ENCODE measurements at regions not wholly inside any gene's neighbourhood (a gene's known extent, or its start where the extent isn't known, plus 50 kb on each side); places are given as distances from the start of the nearest gene placed in this dataset.
A peak's percentile ranks its signal among the peaks of the same experiment; 100 is the strongest.
"Not testable (repeated sequence)": the region's sequence is repeated elsewhere in the genome, so short reads cannot be mapped to it uniquely, and the experiment has no call there.

DNA sequence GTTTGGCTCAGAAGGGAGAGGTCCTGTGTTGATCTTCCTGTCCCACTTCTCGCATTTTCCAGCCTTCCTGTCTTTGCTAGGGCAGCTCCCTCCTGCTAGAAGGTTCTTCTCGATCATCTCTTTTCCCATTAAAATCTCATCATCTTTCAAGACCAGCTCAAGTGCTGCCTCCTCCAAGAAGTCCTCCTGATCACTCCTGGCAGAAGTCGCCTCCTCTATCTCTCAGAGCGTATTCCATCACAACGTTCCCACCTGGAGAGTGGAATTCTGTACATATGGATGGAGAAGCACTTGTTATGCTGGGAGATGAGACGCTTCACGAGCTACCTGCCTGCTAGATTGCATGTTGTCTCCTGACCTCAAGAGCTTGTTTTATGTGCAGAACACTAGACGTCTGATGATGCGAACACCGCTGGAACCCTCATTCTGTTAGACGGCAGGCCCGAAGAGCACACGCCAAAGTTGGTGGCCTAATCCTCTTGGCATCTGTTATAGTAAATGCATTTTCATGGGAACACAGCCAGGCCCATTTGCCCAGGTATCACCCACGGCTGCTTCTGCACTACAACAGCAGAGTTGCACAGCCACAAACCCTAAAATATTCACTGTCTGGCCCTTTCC, 68.0 kb upstream of the INSIG1 start:
- DNase-seq (ENCODE audit: low spot score) = no peak

GRCh38 chr7:155230169-155230593, 67.5 kb upstream of the INSIG1 start:
- peak; percentile 95 for DNase-seq (ENCODE audit: low spot score)

DNA sequence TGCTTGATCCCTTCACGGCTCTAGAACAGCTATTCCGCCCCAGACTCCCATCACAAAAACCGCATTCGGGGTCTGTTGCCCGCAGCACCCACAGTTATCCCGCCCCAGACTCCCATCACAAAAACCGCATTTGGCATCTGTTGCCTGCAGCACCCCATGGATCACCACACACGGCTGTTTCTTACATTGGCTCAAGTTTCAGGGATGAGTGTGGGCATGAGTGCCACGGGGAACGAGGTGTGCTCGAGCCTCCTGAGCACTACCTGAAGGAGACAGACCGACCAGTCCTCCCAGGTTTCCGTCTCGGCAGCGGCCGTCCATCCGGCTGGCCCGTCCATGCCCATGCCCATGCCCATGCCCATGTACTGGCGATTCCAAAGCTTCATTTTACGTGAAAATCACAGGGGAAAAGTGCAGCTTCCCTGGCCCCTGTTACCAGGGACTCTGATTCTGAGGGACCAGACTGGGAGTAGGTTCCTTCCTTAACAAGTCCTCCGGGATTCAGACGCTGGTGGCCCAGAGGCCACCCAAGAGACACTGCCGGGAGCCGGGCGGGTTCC, 66.4 kb upstream of the INSIG1 start:
- no peak for DNase-seq (ENCODE audit: low spot score)

DNA sequence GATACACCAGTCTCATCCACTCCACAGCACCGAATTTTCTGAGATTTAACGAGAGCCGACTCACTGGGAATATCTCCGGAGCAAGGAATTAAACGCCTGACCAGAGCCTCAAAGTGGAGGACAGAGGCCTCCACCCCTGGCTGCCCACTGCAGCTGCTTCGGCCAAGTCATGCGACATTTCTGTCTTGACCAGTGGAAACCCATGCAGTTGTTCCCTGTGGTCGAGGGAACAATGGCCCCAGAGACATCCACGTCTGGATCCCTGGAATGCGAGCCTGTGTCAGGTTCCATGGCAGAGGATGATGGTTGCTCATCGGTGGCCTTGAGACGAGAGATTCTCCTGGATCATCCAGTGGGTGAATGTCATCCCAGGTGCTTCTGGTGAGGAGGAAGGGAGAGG, 65.7 kb upstream of the INSIG1 start:
- DNase-seq (ENCODE audit: low spot score) = no peak

DNA sequence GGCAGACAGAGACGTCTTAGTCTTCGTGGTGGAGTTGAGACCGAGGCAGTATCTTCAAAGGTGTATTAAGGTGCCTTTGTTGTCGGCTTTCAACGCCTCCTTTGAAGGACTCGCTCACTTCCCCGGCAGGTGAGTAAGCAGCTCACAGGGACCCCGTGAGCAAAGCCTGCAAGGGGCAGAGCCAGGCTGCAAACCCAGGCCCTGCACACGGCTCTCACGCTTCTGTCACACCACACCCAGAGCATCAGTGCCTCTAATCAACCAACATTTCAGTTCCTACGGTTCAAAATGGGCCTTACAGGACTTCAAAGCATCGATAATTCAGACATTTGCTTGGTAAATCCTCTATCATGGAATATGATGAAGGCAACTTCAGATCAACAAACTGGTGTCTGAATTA, 64.8 kb upstream of the INSIG1 start:
- DNase-seq (ENCODE audit: low spot score) = no peak

DNA sequence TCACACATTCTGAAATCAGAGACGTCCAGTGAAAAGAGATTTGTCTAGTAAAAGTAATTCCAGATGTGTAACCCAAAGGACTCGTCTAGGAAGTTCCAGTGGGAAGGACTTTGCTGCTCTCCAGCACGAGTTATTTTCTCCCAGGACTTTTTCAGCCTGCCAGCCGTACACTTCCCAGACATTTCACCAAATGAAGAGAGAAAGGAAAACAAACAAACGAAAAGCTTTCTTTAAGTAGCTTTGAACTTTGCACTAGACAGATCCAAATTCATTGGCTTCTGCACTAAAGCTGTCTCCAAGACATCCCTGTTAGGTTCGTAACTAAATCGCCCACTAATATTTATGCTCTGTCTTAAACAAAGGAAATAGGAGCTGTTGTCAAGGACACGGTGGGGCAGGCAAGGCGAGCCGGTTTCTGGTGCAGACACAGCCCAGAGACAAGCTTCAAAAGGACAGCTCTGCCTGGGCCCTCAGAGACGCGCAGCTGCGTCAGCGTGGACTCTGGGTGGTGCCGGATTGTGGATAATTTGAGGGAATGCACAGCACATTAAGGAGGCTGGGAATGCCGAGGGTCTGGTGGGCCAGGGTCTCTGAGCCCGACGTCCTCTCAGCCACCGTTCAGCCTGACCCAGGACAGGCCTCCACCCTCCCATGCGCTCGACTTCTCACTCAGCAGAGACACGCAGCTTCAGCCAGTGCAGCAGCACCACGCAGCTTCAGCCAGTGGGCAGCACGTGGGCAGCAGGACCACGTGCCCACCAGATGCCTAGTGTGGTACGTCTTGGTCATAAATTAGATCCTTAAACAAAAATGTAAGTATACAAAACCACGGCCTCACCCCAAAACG, 64.1 kb upstream of the INSIG1 start:
- DNase-seq (ENCODE audit: low spot score) = peak; percentile 56

DNA sequence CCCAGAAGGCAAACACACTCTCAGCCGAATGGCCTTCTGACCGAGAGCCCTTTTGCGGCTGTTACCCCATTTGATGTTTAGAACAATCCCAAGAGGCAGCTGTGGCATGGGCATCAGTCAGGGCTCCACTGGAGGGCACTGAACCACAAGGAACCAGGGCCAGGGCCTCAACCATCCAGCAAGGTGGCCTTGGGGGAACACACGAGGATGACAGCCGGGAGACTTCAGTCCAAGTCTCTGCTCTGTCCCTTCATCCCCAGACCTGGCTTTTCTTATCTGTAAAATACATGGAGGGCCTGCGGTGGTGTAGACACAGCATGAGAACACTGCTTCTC, 63.6 kb upstream of the INSIG1 start:
- DNase-seq (ENCODE audit: low spot score) = no peak

DNA sequence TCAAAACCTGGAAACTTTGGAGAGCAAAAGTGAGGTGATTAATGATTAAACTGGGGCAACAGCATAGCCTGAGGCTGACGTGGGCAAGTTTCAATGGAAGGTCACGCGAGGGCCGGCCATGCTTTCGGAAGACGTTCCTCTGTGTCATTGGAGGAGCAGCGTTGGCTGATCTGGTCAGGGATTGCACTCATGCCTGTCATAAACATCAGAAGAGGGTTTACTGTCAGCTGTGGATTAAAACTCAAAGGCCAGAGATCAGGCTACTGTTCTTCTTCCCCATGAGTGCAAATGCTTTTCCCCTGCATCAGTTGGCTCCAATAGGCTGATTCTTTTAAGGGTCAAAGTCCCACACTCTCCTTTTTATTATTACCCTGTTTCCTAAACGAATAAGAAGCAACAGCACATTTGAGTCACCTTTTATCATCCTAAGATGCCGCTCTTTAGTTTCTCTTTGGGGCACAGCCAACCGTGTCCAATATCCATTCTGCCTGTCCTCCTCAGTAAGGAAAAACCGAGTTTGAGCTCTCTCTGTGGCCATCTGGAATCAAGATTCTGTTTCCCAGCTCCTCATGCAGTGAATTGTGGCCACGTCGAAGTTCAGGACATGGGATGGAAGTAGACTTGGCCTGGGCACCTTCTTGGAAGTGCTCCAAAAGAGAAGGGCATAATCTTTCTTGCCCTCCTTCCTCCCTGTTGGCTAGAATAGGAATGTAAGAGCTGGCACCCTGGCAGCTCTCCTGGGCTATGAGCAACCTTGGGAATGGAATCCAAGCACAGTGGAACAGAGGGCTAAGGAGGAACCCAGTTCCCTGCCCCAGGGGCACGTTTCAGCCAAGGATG, 62.5 kb upstream of the INSIG1 start:
- no peak for DNase-seq (ENCODE audit: low spot score)

DNA sequence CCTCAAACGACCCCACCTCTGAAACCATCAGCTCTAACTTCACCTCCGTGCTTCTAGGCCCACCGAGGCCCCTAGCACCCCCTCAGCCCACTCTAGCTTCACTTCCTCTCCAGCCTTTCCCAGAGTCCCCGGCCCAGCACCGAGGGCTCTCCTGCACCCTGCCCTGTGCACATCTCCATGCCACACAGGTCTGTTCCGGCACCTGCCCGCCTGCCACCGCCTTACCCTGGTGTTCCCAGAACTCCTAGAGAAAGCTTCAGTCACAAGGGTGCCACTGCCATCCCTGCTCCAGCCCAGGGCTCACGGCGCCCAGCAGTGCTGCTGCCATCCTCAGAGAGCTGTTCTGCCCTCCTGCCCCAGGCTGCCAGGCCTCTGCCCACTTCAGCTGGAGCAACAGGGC, 61.3 kb upstream of the INSIG1 start:
- DNase-seq (ENCODE audit: low spot score) = no peak

DNA sequence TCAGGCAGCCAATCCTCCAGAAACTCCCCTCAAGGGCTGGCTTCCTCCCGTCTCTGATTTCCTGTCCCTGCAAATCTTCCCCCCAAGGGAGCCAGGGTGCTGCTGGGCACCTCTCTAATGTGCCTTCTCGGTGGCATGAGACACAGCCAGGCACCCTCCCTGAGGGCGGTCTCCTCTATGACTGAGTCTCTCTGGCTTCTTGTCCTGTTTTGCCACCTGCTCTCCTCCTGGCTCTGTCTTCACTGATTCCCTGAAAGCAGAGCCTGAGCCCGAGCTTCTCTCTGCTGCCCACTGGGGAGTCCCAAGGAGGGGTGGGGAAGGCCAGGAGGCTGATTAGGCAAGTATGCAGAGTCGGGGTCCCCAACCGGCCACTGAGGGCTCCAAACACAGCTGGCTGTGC, 60.4 kb upstream of the INSIG1 start:
- DNase-seq (ENCODE audit: low spot score) = no peak

DNA sequence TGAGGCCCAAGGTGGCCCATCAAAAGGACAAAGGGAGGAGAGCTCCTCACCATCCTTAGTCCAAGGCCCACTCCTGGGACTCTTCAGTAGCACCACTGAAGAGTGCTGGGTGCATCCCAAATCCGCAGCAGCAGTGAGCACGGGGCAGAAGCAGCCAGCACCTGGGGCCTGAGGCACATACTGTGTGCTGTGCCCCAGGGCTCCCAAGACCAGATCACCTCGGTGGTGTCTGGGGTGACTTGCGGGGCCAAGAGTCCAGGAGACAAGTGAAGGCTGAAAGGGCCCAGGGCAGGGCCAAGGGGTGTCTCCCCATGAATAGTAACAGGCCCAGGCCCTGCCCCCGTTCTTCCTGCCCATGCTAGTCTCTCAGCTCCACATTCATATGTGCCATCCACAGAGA, 59.9 kb upstream of the INSIG1 start:
- no peak for DNase-seq (ENCODE audit: low spot score)

GRCh38 chr7:155239431-155240087, 58.1 kb upstream of the INSIG1 start:
- not testable (repeated sequence) for DNase-seq (ENCODE audit: low spot score)

DNA sequence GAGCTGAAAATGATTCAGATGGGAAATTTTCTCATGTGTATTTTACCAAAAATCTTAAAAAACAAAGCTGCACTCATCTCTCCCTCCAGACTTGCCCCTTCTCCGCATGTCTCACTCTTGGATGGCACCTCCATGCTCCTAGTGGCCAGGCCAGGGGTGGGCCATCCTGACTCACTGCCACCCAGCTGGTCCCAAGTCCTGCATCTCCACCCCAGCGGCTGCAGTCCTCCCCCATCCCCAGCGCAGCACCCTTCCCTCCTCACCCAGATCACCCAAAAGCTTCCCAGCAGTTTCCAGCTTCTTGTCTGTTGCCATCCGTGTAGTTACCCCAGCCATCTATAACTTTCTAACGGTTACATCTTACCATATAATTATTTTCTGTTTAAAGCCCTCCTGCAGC, 53.0 kb upstream of the INSIG1 start:
- DNase-seq (ENCODE audit: low spot score) = no peak

DNA sequence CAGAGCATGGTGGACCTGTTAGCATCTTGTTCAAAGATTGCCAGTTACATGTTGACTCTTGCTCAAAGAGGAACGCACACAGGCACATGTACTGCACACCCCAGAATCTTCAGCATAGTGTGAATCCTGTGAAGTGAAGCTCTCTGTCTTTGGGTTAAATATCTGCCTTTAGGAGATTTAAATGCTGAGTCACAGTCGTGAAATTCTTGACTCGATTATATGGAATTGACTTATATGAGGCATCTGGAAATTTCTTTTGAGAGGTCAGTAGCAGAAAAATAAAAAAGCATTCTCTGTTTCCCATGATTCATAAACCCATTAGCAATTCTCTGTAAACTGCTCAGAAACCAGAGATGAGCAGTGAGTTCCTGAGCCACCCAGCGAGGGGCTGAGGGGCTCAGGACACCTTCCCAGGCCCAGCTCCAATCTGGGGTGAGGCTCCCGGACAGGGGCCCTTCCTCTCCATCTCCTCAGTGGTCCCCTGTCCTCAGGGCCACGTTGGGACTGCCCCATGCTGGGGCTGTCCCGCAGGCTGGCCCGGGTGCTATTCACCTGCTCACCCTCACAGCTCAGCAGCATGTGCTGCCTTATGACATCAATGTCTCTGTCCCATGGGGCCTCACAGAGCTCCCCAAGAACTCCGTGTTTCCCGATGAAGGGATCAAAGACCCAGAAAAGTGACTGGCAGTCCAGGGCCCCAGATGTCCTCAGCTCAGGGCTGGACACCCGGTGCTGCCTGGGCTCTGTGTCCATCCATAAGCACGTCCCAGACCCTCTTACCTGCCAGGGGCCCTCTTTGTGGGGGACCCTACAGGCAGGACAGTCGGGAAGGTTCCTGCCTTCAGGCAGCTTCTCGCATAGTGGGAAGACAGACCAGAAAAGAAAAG, 50.0 kb upstream of the INSIG1 start:
- no peak for DNase-seq (ENCODE audit: low spot score)
